NT2/D1 (cell line): ENCODE measurements at regions not wholly inside any gene's neighbourhood (a gene's known extent, or its start where the extent isn't known, plus 50 kb on each side); places are given as distances from the start of the nearest gene placed in this dataset.

ENCODE experiments used
- SUZ12 ChIP-seq: IDR thresholded peaks from 2 replicates; pipeline ENCODE4 v1.6.1; 2011; ENCODE audit not compliant: insufficient read length, insufficient read depth; ENCODE audit errors: extremely low read depth
- YY1 ChIP-seq: IDR thresholded peaks from 2 replicates; pipeline ENCODE4 v1.6.1; 2011; ENCODE audit not compliant: insufficient read length, insufficient read depth

- TF ChIP-seq SUZ12: no peak
- no peak for TF ChIP-seq YY1
These were observed 227.2 kb upstream of the SNX2 start for GRCh38 chr5:122547669-122548068.
